ENCODE measurements at regions not wholly inside any gene's neighbourhood (a gene's known extent, or its start where the extent isn't known, plus 50 kb on each side); places are given as distances from the start of the nearest gene placed in this dataset.
A peak's percentile ranks its signal among the peaks of the same experiment; 100 is the strongest.

DNA sequence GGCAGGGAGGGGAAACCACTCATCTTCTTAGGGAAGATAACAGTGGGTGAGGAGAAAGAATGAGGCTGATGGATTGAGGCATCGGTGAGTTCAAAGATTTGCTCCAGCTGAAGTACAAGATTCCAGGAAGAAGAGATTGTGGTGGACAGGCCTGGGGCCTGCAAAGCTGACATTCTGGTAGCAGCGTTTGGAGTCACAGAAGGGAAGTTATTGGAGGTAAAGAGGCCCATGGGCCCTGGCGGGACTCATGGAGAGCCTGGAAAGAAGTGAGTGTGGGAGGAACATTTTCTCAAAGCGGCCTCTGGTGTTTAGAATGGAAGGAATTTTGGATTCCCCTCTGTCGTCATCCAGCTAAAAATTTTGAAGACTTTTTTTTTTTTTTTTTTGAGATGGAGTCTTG, 160.0 kb upstream of the KLF6 start:
- ChIA-PET CTCF (no interaction called here), POLR2A (no interaction called here)
- TF ChIP-seq, protein P1, sequence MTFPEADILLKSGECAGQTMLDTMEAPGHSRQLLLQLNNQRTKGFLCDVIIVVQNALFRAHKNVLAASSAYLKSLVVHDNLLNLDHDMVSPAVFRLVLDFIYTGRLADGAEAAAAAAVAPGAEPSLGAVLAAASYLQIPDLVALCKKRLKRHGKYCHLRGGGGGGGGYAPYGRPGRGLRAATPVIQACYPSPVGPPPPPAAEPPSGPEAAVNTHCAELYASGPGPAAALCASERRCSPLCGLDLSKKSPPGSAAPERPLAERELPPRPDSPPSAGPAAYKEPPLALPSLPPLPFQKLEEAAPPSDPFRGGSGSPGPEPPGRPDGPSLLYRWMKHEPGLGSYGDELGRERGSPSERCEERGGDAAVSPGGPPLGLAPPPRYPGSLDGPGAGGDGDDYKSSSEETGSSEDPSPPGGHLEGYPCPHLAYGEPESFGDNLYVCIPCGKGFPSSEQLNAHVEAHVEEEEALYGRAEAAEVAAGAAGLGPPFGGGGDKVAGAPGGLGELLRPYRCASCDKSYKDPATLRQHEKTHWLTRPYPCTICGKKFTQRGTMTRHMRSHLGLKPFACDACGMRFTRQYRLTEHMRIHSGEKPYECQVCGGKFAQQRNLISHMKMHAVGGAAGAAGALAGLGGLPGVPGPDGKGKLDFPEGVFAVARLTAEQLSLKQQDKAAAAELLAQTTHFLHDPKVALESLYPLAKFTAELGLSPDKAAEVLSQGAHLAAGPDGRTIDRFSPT (tag by site-specific recombination; IDR thresholded peaks at IDR 0.05) = no peak
- TF ChIP-seq GLIS1 (tag by site-specific recombination; IDR thresholded peaks at IDR 0.05) (no peak), ZNF221 (tag by site-specific recombination; IDR thresholded peaks at IDR 0.05; ENCODE audit: borderline replicate concordance) (no peak), KLF9 (tag by site-specific recombination; IDR thresholded peaks at IDR 0.05; ENCODE audit: low read depth) (no peak), BCL11A (tag by site-specific recombination; IDR thresholded peaks at IDR 0.05; ENCODE audit: low read depth) (no peak), TCF7L2 (IDR thresholded peaks at IDR 0.05; ENCODE audit: borderline replicate concordance, low read depth, low read length) (no peak), ZBTB8A (tag by site-specific recombination; IDR thresholded peaks at IDR 0.05) (no peak), ZNF2 (tag by site-specific recombination; IDR thresholded peaks at IDR 0.05) (no peak), ZNF837 (tag by site-specific recombination; IDR thresholded peaks at IDR 0.05) (no peak)
- TF ChIP-seq, protein P2, sequence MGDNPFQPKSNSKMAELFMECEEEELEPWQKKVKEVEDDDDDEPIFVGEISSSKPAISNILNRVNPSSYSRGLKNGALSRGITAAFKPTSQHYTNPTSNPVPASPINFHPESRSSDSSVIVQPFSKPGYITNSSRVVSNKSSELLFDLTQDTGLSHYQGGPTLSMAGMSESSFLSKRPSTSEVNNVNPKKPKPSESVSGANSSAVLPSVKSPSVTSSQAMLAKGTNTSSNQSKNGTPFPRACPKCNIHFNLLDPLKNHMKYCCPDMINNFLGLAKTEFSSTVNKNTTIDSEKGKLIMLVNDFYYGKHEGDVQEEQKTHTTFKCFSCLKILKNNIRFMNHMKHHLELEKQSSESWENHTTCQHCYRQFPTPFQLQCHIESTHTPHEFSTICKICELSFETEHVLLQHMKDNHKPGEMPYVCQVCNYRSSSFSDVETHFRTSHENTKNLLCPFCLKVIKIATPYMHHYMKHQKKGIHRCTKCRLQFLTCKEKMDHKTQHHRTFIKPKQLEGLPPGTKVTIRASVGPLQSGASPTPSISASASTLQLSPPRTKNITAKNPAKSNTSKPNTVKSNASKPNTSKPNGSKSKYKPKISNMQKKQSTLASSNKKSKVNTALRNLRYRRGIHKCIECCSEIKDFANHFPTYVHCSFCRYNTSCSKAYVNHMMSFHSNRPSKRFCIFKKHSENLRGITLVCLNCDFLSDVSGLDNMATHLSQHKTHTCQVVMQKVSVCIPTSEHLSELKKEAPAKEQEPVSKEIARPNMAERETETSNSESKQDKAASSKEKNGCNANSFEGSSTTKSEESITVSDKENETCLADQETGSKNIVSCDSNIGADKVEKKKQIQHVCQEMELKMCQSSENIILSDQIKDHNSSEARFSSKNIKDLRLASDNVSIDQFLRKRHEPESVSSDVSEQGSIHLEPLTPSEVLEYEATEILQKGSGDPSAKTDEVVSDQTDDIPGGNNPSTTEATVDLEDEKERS (tag by site-specific recombination; IDR thresholded peaks at IDR 0.05) = no peak
- H3K27ac ChIP-seq (ENCODE audit: extremely low read depth, low read depth, low read length) = no peak overlapping the region
- no peaks in the 10 kb centered on the region; the same call in 1 of the 2 replicates for H3K9me3 ChIP-seq (ENCODE audit: control insufficient read depth, insufficient read depth, low read depth, low read length)
- no peaks in the 10 kb centered on the region for H3K4me1 ChIP-seq (ENCODE audit: control insufficient read depth, insufficient read depth, low read length)
- no peaks in the 10 kb centered on the region for H3K36me3 ChIP-seq (ENCODE audit: control insufficient read depth in 2 of 2, insufficient read depth in 1 of 2, low read length in 2 of 2)
- no peak overlapping the region for H3K4me3 ChIP-seq (ENCODE audit: low read depth, low read length)

DNA sequence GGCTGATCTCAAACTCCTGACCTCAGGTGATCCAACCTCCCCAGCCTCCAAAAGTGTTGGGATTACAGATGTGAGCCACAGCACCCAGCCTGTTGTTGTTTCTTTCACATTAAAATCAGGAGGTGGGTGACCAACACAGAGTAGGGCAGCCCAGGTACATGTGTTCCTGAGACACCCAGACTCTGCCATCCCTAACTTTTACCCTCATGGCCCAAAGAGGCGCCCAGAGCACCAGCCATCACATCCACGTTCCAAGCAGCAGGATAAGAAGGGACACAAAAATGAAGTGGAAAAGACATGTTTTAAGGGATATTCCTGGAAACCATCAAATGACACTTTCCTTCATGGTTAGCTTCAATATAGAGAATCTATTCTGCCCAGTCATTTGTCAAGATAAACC, 159.6 kb upstream of the KLF6 start:
- CTCF ChIA-PET = no interaction called here
- TF ChIP-seq, protein P2 (tag by site-specific recombination; IDR thresholded peaks at IDR 0.05) = peak; percentile 90
- TF ChIP-seq ZNF239 (tag by site-specific recombination; IDR thresholded peaks at IDR 0.05) (no peak), SETDB1 (IDR thresholded peaks at IDR 0.05; ENCODE audit: insufficient read length, low read length) (peak; percentile 50), ZNF138 (tag by site-specific recombination; IDR thresholded peaks at IDR 0.05; ENCODE audit: borderline replicate concordance) (no peak), ZNF830 (tag by site-specific recombination; IDR thresholded peaks at IDR 0.05; ENCODE audit: low read depth) (no peak), ZNF266 (tag by site-specific recombination; IDR thresholded peaks at IDR 0.05; ENCODE audit: low read depth) (no peak)
- TF ChIP-seq, protein P3, sequence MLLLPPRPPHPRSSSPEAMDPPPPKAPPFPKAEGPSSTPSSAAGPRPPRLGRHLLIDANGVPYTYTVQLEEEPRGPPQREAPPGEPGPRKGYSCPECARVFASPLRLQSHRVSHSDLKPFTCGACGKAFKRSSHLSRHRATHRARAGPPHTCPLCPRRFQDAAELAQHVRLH (tag by site-specific recombination; IDR thresholded peaks at IDR 0.05) = peak; percentile 51; the same call in 1 of the 2 replicates
- TF ChIP-seq, protein P4, sequence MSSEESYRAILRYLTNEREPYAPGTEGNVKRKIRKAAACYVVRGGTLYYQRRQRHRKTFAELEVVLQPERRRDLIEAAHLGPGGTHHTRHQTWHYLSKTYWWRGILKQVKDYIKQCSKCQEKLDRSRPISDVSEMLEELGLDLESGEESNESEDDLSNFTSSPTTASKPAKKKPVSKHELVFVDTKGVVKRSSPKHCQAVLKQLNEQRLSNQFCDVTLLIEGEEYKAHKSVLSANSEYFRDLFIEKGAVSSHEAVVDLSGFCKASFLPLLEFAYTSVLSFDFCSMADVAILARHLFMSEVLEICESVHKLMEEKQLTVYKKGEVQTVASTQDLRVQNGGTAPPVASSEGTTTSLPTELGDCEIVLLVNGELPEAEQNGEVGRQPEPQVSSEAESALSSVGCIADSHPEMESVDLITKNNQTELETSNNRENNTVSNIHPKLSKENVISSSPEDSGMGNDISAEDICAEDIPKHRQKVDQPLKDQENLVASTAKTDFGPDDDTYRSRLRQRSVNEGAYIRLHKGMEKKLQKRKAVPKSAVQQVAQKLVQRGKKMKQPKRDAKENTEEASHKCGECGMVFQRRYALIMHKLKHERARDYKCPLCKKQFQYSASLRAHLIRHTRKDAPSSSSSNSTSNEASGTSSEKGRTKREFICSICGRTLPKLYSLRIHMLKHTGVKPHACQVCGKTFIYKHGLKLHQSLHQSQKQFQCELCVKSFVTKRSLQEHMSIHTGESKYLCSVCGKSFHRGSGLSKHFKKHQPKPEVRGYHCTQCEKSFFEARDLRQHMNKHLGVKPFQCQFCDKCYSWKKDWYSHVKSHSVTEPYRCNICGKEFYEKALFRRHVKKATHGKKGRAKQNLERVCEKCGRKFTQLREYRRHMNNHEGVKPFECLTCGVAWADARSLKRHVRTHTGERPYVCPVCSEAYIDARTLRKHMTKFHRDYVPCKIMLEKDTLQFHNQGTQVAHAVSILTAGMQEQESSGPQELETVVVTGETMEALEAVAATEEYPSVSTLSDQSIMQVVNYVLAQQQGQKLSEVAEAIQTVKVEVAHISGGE (tag by site-specific recombination; conservative IDR thresholded peaks at IDR 0.05; ENCODE audit: low read depth) = no peak
- TF ChIP-seq, protein P5, sequence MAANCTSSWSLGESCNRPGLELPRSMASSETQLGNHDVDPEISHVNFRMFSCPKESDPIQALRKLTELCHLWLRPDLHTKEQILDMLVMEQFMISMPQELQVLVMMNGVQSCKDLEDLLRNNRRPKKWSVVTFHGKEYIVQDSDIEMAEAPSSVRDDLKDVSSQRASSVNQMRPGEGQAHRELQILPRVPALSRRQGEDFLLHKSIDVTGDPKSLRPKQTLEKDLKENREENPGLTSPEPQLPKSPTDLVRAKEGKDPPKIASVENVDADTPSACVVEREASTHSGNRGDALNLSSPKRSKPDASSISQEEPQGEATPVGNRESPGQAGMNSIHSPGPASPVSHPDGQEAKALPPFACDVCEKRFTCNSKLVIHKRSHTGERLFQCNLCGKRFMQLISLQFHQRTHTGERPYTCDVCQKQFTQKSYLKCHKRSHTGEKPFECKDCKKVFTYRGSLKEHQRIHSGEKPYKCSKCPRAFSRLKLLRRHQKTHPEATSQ (tag by site-specific recombination; IDR thresholded peaks at IDR 0.05) = no peak

More for the DNA sequence above, 159.6 kb upstream of the KLF6 start:
- H3K27ac ChIP-seq (ENCODE audit: extremely low read depth, low read depth, low read length) = no peak overlapping the region
- no peak overlapping the region for H3K4me3 ChIP-seq (ENCODE audit: low read depth, low read length)
- H3K36me3 ChIP-seq (ENCODE audit: control insufficient read depth in 2 of 2, insufficient read depth in 1 of 2, low read length in 2 of 2) = no peaks in the 10 kb centered on the region
- no peaks in the 10 kb centered on the region for H3K4me1 ChIP-seq (ENCODE audit: control insufficient read depth, insufficient read depth, low read length)
- H3K9me3 ChIP-seq (ENCODE audit: control insufficient read depth, insufficient read depth, low read depth, low read length) = no peaks in the 10 kb centered on the region; the same call in 1 of the 2 replicates
- POLR2A ChIA-PET = no interaction called here
